Karpas-422 (cell line): ENCODE measurements at regions not wholly inside any gene's neighbourhood (a gene's known extent, or its start where the extent isn't known, plus 50 kb on each side); places are given as distances from the start of the nearest gene placed in this dataset.

Source experiments
- DNase-seq: peaks from one replicate; pipeline ENCODE4 v3.0.0-alpha.2; 2015
- H2AFZ ChIP-seq: fragments of 200-600 bp; sonication (generic); 2 replicates; pipeline ENCODE4 v1.6.1; 2014; ENCODE audit warnings: antibody characterized with exemption, low read length, mixed read lengths
- H3K27ac ChIP-seq: fragments of 200-600 bp; sonication (generic); 2 replicates; pipeline ENCODE4 v1.5.1; 2014; ENCODE audit warnings: mild to moderate bottlenecking, low read length, moderate library complexity
- H3K27me3 ChIP-seq: fragments of 200-600 bp; sonication (generic); 2 replicates; pipeline ENCODE4 v1.6.1; 2014; ENCODE audit warnings: low read length, mixed read lengths
- H3K36me3 ChIP-seq: fragments of 200-600 bp; sonication (generic); 2 replicates; pipeline ENCODE4 v1.6.1; 2014; ENCODE audit warnings: low read length, mixed read lengths; ENCODE audit not compliant: insufficient read depth
- H3K4me1 ChIP-seq: fragments of 200-600 bp; sonication (generic); 2 replicates; pipeline ENCODE4 v1.6.1; 2014; ENCODE audit warnings: mild to moderate bottlenecking, low read length, mixed read lengths
- H3K4me2 ChIP-seq: fragments of 200-600 bp; sonication (generic); 2 replicates; pipeline ENCODE4 v1.6.1; 2014; ENCODE audit warnings: low read length, low read depth, mild to moderate bottlenecking; ENCODE audit not compliant: poor library complexity, severe bottlenecking
- H3K4me3 ChIP-seq: fragments of 200-600 bp; sonication (generic); 2 replicates; pipeline ENCODE4 v1.5.1; 2014; ENCODE audit warnings: mild to moderate bottlenecking, antibody characterized with exemption, low read length, mixed read lengths
- H3K79me2 ChIP-seq: fragments of 200-600 bp; sonication (generic); 2 replicates; pipeline ENCODE4 v1.6.1; 2014; ENCODE audit warnings: mild to moderate bottlenecking, low read length, mixed read lengths
- H3K9ac ChIP-seq: fragments of 200-600 bp; sonication (generic); 2 replicates; pipeline ENCODE4 v1.6.0; 2014; ENCODE audit warnings: low read length
- H3K9me2 ChIP-seq: fragments of 200-600 bp; sonication (generic), shearing (Covaris generic); replicated peaks from 2 replicates; pipeline ENCODE4 v1.6.0; 2014; ENCODE audit warnings: mild to moderate bottlenecking, low read length, moderate library complexity; ENCODE audit not compliant: insufficient read depth
- H3K9me3 ChIP-seq: fragments of 300-700, 200-600 bp; sonication (generic); 2 replicates; pipeline ENCODE4 v1.6.1; 2014; ENCODE audit warnings: low read length, mixed read lengths
- H4K20me1 ChIP-seq: fragments of 200-600 bp; sonication (generic); 2 replicates; pipeline ENCODE4 v1.6.1; 2014; ENCODE audit warnings: mild to moderate bottlenecking, antibody characterized with exemption, low read length, low read depth; ENCODE audit not compliant: insufficient read depth

DNA sequence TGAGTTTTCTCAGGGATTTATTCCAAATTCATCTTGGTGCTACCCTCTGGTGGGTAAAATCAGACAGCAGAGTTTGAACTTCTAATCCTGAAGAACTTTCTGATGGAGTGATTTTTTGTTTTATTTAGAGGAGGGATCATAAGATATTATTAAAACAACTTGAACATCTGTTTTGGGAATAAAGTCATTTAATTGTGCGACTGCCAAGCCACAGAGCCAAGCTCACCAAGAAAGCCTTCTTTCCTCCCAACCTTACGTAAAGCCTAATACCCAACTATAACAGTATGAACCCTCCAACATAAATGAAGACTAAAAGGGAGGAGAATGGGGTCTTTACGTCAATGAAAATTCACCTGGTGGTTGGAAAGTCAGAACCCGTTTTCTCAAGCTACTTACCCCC is 205.5 kb upstream of the IGF1 start:
- Histone ChIP-seq H3K79me2 (no peaks in the 10 kb centered on the region), H3K4me3 (no peak overlapping the region), H2AFZ (no peak overlapping the region), H4K20me1 (no peaks in the 10 kb centered on the region), H3K27ac (no peak overlapping the region), H3K9ac (no peak overlapping the region), H3K4me1 (no peaks in the 10 kb centered on the region), H3K4me2 (no peak overlapping the region), H3K9me3 (no peaks in the 10 kb centered on the region), H3K9me2 (no peaks in the 10 kb centered on the region), H3K36me3 (no peaks in the 10 kb centered on the region), H3K27me3 (no peaks in the 10 kb centered on the region)
- DNase-seq = no peak

DNA sequence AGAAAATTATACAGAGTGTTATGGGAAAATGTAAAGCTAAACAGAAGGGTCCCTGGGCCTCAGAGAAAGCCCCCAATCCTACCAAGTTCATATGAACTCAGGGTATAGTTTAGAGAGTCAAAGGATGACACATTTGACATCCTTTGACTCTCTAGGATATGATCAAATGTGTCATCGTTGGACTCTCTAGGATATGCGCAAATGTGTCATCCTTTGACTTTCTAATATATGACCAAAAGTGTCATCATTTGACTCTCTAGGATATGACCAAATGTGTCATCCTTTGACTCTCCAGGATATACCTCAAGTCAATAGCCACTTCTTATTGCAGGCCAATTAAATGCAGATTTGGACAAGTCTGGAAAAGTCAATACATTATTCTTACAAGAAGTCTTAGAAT is 204.8 kb upstream of the IGF1 start:
- Histone ChIP-seq H3K27ac (no peak overlapping the region), H3K79me2 (no peaks in the 10 kb centered on the region), H3K4me2 (no peak overlapping the region), H3K4me1 (no peaks in the 10 kb centered on the region), H3K9me3 (no peaks in the 10 kb centered on the region), H3K9me2 (no peaks in the 10 kb centered on the region), H3K4me3 (no peak overlapping the region), H3K27me3 (no peaks in the 10 kb centered on the region), H3K36me3 (no peaks in the 10 kb centered on the region), H4K20me1 (no peaks in the 10 kb centered on the region), H2AFZ (no peak overlapping the region), H3K9ac (no peak overlapping the region)
- DNase-seq = no peak

DNA sequence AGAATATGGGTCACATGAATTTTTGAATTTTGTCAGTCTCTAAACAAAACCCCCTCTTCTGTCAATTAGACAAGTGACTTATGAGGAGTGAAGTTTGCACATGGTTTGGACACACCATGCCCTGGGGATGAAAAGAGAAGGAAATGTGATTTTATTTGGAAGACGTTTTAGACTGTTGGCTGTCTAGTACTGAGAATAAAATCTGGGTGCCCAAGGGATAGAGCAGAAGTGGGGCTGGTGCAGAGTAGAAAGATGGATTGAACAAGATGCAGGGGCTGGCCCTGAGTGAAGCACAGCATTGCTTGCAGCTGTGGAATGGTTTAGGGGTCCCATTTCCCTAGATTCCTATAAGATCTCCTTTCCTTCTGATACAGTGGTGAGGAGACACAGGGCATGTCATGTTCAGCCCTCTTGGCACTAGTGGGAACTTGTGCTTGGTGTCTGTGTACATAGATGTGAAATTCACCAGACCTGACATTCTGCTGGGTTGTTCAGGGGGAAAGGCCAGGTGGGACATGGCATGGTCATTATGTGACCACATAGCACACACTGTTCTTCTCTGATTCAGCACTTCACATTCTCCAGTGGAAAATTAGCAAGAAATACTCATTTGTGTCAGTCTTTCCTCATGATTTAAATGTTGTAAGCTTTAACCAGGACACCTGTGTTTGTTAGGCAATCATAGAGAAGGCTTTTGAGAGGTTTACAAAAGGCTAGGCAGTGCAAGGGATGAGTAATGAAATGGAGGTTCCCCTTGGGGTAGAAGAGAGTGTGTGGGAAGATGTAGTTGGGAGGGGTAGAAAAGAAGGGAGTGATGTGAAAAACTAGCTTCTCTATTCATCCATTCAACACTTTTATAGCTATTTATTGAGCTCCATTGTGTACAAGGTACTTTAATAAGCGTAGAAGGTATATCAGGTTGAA is 202.3 kb upstream of the IGF1 start:
- no peaks in the 10 kb centered on the region for H3K27me3 ChIP-seq
- H3K9ac ChIP-seq = no peak overlapping the region
- H3K27ac ChIP-seq = no peak overlapping the region
- H3K4me3 ChIP-seq = no peak overlapping the region
- H3K79me2 ChIP-seq = no peaks in the 10 kb centered on the region
- H2AFZ ChIP-seq = no peak overlapping the region
- DNase-seq = no peak
- no peaks in the 10 kb centered on the region for H3K36me3 ChIP-seq
- H3K4me1 ChIP-seq = no peaks in the 10 kb centered on the region
- no peaks in the 10 kb centered on the region for H3K9me2 ChIP-seq
- H3K4me2 ChIP-seq = no peak overlapping the region
- no peaks in the 10 kb centered on the region for H4K20me1 ChIP-seq
- H3K9me3 ChIP-seq = no peaks in the 10 kb centered on the region

DNA sequence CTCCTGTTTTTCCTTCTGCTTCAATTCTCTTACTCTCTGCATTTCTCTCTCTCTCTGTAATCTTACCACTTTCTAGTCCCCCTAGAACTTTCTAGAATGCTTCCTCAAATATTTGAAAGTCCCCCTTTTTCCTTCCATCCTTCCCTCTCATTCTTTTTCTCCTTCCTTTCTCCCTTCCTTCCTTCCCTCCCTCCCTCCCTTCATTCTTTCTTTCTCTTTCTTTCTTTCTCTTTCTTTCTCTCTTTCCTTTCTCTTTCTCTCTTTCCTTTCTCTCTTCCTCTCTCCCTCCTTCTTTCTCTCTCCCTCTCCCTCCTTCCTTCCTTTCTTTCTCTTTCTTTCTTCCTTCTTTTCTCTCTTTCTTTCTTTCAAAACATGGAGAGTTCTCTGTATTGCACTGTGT is 201.4 kb upstream of the IGF1 start:
- Histone ChIP-seq H3K79me2 (no peaks in the 10 kb centered on the region), H3K27ac (no peak overlapping the region), H3K9me2 (no peaks in the 10 kb centered on the region), H3K36me3 (no peaks in the 10 kb centered on the region), H2AFZ (no peak overlapping the region), H3K27me3 (no peaks in the 10 kb centered on the region), H3K9me3 (no peaks in the 10 kb centered on the region), H3K9ac (no peak overlapping the region), H3K4me3 (no peak overlapping the region), H4K20me1 (no peaks in the 10 kb centered on the region), H3K4me2 (no peak overlapping the region), H3K4me1 (no peaks in the 10 kb centered on the region)
- no peak for DNase-seq

DNA sequence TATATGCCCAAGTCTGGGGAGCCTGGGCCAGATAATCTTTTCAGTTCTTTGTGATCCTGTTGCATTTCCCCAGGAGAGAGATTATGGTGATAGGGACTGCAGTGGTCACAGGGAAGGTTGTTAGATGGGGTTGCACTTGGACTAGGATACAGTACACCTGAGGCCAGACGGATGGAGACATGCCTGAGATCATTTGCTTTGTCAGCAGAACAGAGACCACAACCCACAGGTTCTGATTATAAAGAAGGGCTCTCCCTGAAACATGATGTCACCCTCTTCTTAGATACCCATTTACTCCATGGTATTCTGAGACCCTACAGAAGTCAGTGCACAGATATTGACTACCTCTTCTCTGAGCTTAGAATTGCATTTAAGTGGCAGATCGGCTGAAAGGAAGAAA is 200.9 kb upstream of the IGF1 start:
- H3K4me1 ChIP-seq = no peaks in the 10 kb centered on the region
- H3K79me2 ChIP-seq = no peaks in the 10 kb centered on the region

DNA sequence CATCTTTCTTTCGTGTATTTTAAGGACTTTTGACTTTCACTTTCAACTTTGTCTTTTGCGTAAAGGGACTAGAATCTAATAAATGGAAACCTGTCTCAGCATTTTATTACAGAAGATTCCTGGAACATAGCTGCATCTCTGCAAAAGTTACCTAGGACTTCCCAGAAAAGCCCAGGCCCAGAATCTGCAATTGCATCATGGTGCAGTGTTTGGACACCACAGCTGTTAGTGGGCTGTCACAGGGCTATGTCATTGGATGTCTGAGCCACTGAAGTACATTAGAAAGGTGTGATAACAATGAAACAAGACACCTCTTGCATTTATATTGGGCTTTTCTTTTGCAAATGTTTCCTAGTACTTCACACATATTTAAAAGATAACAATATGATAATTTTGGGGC is 199.9 kb upstream of the IGF1 start:
- no peaks in the 10 kb centered on the region for H3K9me2 ChIP-seq
- no peak for DNase-seq
- H3K9ac ChIP-seq = no peak overlapping the region
- H3K27ac ChIP-seq = no peak overlapping the region
- H3K27me3 ChIP-seq = no peaks in the 10 kb centered on the region
- H3K79me2 ChIP-seq = no peaks in the 10 kb centered on the region
- no peaks in the 10 kb centered on the region for H4K20me1 ChIP-seq
- H3K4me2 ChIP-seq = no peak overlapping the region
- H3K4me3 ChIP-seq = no peak overlapping the region
- H2AFZ ChIP-seq = no peak overlapping the region
- no peaks in the 10 kb centered on the region for H3K9me3 ChIP-seq
- no peaks in the 10 kb centered on the region for H3K36me3 ChIP-seq
- no peaks in the 10 kb centered on the region for H3K4me1 ChIP-seq

More for the DNA sequence above, 200.9 kb upstream of the IGF1 start:
- no peak overlapping the region for H3K4me3 ChIP-seq
- no peaks in the 10 kb centered on the region for H4K20me1 ChIP-seq
- H3K9ac ChIP-seq = no peak overlapping the region
- no peaks in the 10 kb centered on the region for H3K9me2 ChIP-seq
- no peak overlapping the region for H3K4me2 ChIP-seq
- H3K27me3 ChIP-seq = no peaks in the 10 kb centered on the region
- H3K36me3 ChIP-seq = no peaks in the 10 kb centered on the region
- no peak overlapping the region for H2AFZ ChIP-seq
- no peaks in the 10 kb centered on the region for H3K9me3 ChIP-seq
- H3K27ac ChIP-seq = no peak overlapping the region
- DNase-seq = no peak

DNA sequence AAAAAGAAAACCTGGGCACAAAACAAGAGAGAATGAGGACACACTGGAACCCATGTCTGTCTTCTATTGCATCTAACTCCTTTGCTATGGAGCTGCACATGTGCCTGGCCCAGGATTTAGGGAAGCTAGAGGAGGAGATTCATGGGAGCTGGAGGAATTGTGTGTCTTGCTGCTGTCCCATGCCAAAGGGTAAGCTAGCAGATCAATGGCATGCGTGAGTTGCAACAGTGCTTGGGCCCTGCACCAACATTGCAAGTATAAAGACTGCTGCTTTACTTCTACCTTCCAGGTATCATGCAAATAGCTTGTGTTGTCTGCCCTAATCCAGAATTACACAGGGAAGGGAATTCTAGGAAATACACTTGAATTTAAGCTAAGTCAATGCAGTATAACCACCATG is 196.4 kb upstream of the IGF1 start:
- Histone ChIP-seq H3K27ac (no peak overlapping the region), H3K27me3 (no peaks in the 10 kb centered on the region), H3K36me3 (no peaks in the 10 kb centered on the region), H3K4me1 (no peaks in the 10 kb centered on the region), H4K20me1 (no peaks in the 10 kb centered on the region), H3K9me2 (no peaks in the 10 kb centered on the region), H3K9me3 (no peaks in the 10 kb centered on the region), H2AFZ (no peak overlapping the region), H3K79me2 (no peaks in the 10 kb centered on the region), H3K4me2 (no peak overlapping the region), H3K9ac (no peak overlapping the region), H3K4me3 (no peak overlapping the region)
- no peak for DNase-seq

DNA sequence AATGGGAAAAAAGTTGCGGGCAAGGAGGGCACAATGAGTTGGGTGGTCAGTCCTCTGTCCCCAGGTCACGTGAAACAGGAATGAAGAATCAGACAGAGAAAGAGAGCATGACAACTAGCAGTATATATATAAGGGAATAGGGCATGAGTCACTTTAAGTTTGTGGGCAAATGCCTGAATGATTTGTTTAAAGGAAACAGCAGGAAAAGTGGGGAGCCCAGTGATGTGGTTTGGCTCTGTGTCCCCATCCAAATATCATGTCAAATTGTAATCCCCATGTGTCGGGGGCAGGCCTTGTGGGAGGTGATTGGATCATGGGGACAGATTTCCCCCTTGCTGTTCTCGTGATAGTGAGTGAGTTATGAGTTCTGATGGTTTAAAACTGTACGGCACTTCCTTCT is 195.3 kb upstream of the IGF1 start:
- H3K4me3 ChIP-seq = no peak overlapping the region
- H4K20me1 ChIP-seq = no peaks in the 10 kb centered on the region
- no peak overlapping the region for H2AFZ ChIP-seq
- no peaks in the 10 kb centered on the region for H3K9me2 ChIP-seq
- H3K79me2 ChIP-seq = no peaks in the 10 kb centered on the region
- no peaks in the 10 kb centered on the region for H3K36me3 ChIP-seq
- no peaks in the 10 kb centered on the region for H3K27me3 ChIP-seq
- no peak overlapping the region for H3K27ac ChIP-seq
- H3K4me1 ChIP-seq = no peaks in the 10 kb centered on the region
- no peak overlapping the region for H3K4me2 ChIP-seq
- no peak for DNase-seq
- H3K9ac ChIP-seq = no peak overlapping the region
- H3K9me3 ChIP-seq = no peaks in the 10 kb centered on the region
